Spleen (tissue), 7 donors: ENCODE measurements at regions not wholly inside any gene's neighbourhood (a gene's known extent, or its start where the extent isn't known, plus 50 kb on each side); places are given as distances from the start of the nearest gene placed in this dataset.

Experiments used
- CTCF ChIP-seq, 11 experiments: fragments of 200-600 bp in 7 of 11; fragments of 450-650 bp in 4 of 11; sonication (generic) in 4 of 11; IDR thresholded peaks in 8 of 11; conservative IDR thresholded peaks in 3 of 11; 1 replicate in 7 of 11; 2 replicates in 4 of 11; pipeline versions ENCODE4 v1.4.0 to v1.8.0; 2016 to 2021; ENCODE audit warnings: antibody characterized with exemption in 11 of 11, inconsistent platforms in 4 of 11, mild to moderate bottlenecking in 1 of 11
- POLR2A ChIP-seq, 3 donors: fragments of 450-650 bp; IDR thresholded peaks; one replicate each; pipeline ENCODE4 v1.5.1; 2017; ENCODE audit warnings: antibody characterized with exemption in 3 of 3, mild to moderate bottlenecking in 1 of 3
- donor health status: DM: no; HTN: no; CAD: no; lungs with moderate emphysema.
- donor health status: DM: no; HTN: no; CAD: no.
- donor health status: DM: no; HTN: no; CAD: no.

DNA sequence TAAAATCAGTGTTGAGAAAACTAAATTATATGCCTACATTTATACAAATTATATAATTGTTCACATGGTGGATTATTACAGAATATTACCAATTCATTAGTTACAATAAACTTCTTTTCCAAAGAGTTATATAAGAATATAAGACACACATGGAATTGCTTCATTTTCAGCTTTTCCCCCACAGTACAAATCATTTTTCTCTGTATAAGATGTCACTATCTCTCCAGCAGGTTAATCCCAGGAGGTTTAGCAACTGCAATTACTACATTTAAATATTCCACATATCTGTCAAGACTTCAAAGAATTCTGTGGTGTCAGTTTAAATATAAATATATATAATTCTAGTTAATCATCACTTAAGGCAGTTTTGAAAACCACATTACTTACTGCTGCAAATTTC lies 59.6 kb upstream of the G2E3 start:
- TF ChIP-seq CTCF (IDR thresholded peaks at IDR 0.05 in 8 of 11, conservative IDR thresholded peaks at IDR 0.05 in 3 of 11) (no peak), POLR2A (IDR thresholded peaks at IDR 0.05) (no peak)
